PFSK-1 (cell line): ENCODE measurements at regions not wholly inside any gene's neighbourhood (a gene's known extent, or its start where the extent isn't known, plus 50 kb on each side); places are given as distances from the start of the nearest gene placed in this dataset.

Source experiments
- FOXP2 ChIP-seq: optimal IDR thresholded peaks from 2 replicates; pipeline ENCODE3; 2011; ENCODE audit warnings: borderline replicate concordance, control low read depth, inconsistent platforms; ENCODE audit not compliant: insufficient read depth; ENCODE audit errors: extremely low read length, extremely low read depth
- POLR2AphosphoS5 ChIP-seq: IDR thresholded peaks from 2 replicates; pipeline ENCODE4 v1.6.1; 2012; ENCODE audit warnings: low read depth, mild to moderate bottlenecking, control low read depth, low read length, moderate library complexity
- SIN3A ChIP-seq: IDR thresholded peaks from 2 replicates; pipeline ENCODE4 v1.6.1; 2012; ENCODE audit warnings: mild to moderate bottlenecking, low read length, moderate library complexity, borderline replicate concordance; ENCODE audit not compliant: insufficient read depth
- TAF1 ChIP-seq: IDR thresholded peaks from 2 replicates; pipeline ENCODE4 v1.6.1; 2012; ENCODE audit warnings: low read length, control low read depth, borderline replicate concordance; ENCODE audit not compliant: insufficient read depth
- TF ChIP-seq, protein P1 (sequence below), 2 experiments: IDR thresholded peaks; 2 replicates each; pipeline versions ENCODE4 v1.6.1 to v1.8.0; 2011 to 2012; ENCODE audit warnings: low read depth in 2 of 2, low read length in 2 of 2, control low read depth in 1 of 2, inconsistent platforms in 1 of 2, mild to moderate bottlenecking in 1 of 2, moderate library complexity in 1 of 2; ENCODE audit not compliant: insufficient read depth in 1 of 2

DNA sequence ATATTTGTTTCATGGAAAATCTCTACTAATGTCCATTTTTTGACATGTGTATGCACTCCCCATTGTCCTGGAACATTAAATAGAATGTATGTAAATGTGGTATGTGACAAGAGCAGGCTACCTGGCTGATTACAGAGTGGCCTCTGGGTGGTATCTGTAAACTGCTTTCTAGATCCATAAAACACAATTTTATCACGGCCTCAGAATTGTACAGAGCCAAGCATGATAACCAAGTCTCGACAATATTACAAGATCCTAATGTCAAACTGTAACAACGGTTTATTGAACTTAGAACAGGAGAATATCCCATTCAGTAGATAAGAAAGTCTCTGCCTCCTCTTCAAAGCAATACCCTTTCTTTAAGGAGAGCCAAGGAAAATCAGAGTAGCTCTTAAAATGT lies 212.4 kb downstream of the PCDH7 start:
- TF ChIP-seq SIN3A, result no peak
- TF ChIP-seq POLR2AphosphoS5, result no peak

DNA sequence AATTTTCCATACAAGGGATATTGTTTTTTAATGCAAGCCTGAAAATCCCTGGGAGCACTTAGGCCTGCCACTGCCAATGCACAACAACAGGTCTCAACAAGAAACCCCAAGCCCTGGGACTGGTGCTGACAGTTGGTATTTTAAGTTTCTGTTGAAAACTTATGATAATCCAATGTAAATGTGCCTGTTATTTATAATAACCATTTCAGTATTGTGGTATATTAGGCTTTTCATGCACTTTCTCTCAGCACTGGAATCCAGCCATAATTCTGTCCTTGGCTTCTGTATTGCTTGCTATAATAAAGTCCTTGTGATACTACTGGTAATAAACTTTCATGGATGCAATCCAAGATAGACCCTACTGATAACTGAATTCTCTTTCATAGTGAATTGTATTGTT lies 218.9 kb downstream of the PCDH7 start:
- TF ChIP-seq, protein P1, sequence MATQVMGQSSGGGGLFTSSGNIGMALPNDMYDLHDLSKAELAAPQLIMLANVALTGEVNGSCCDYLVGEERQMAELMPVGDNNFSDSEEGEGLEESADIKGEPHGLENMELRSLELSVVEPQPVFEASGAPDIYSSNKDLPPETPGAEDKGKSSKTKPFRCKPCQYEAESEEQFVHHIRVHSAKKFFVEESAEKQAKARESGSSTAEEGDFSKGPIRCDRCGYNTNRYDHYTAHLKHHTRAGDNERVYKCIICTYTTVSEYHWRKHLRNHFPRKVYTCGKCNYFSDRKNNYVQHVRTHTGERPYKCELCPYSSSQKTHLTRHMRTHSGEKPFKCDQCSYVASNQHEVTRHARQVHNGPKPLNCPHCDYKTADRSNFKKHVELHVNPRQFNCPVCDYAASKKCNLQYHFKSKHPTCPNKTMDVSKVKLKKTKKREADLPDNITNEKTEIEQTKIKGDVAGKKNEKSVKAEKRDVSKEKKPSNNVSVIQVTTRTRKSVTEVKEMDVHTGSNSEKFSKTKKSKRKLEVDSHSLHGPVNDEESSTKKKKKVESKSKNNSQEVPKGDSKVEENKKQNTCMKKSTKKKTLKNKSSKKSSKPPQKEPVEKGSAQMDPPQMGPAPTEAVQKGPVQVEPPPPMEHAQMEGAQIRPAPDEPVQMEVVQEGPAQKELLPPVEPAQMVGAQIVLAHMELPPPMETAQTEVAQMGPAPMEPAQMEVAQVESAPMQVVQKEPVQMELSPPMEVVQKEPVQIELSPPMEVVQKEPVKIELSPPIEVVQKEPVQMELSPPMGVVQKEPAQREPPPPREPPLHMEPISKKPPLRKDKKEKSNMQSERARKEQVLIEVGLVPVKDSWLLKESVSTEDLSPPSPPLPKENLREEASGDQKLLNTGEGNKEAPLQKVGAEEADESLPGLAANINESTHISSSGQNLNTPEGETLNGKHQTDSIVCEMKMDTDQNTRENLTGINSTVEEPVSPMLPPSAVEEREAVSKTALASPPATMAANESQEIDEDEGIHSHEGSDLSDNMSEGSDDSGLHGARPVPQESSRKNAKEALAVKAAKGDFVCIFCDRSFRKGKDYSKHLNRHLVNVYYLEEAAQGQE (IDR thresholded peaks at IDR 0.05; ENCODE audit: insufficient read depth in 1 of 2, low read depth in 2 of 2, low read length in 2 of 2), result no peak
- TF ChIP-seq FOXP2, result no peak
- no peak for TF ChIP-seq SIN3A
- TF ChIP-seq TAF1, result no peak
- TF ChIP-seq POLR2AphosphoS5, result no peak

DNA sequence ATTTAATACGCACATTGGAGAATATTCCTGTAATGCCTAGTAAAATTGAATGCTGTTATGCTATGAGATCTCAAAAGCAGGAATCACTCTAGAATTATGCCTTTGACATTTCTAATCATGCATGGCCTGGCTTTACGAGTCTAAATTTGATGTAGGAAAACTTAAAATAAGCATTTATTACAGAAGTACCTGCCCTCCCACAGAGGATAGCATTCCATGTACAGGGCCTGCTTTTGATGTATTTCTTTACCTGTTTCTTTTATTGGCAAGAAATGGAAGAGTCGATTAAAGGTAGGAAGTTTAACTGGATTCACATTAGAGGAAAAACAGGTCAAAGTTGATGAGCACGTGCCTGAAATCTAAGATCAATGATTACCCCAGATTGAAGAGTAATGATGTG lies 219.5 kb downstream of the PCDH7 start:
- TF ChIP-seq, protein P1 (IDR thresholded peaks at IDR 0.05; ENCODE audit: insufficient read depth in 1 of 2, low read depth in 2 of 2, low read length in 2 of 2), result no peak
- TF ChIP-seq TAF1, result no peak
- TF ChIP-seq SIN3A, result no peak
- TF ChIP-seq POLR2AphosphoS5, result no peak
- no peak for TF ChIP-seq FOXP2

DNA sequence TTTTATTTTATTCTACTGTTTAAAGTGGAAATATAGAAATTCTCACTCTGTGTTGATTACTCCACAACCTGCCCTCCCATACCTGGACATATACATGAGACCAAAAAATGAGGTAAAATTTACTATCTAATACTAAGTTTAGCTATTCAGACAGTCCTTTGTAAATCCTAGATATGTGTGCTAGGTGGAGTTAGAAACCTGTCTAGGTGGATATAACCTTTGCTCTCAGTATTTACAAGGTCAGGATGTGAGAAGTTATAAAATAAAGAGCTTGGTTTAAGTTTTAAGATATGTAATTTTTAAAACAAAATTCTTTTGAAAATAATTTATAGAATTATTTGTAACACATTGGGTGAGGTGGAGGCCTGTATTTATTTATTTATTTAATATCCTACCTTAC lies 221.5 kb downstream of the PCDH7 start:
- no peak for TF ChIP-seq FOXP2
- TF ChIP-seq TAF1, result no peak
- TF ChIP-seq POLR2AphosphoS5, result no peak
- TF ChIP-seq SIN3A, result no peak
- TF ChIP-seq, protein P1 (IDR thresholded peaks at IDR 0.05; ENCODE audit: insufficient read depth in 1 of 2, low read depth in 2 of 2, low read length in 2 of 2), result no peak

DNA sequence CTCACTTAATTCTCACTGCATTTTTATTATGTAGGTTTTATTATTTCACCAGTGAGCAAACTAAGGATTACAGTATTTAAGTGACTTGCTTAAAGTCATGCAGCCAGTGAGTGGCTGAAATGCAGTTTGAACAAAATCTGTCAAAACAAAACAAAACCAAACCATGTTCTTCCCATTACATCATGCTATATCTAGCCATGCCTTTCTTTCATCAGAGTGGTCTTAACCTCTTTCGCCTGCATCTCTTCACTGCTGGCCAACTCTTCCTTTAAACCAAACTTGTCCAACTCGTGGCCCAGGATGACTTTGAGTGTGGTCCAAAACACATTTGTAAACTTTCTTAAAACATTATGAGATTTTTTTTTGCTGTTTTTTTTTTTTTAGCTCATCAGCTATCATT lies 223.2 kb downstream of the PCDH7 start:
- TF ChIP-seq POLR2AphosphoS5, result no peak
- no peak for TF ChIP-seq SIN3A
- TF ChIP-seq TAF1, result no peak
- TF ChIP-seq, protein P1 (IDR thresholded peaks at IDR 0.05; ENCODE audit: insufficient read depth in 1 of 2, low read depth in 2 of 2, low read length in 2 of 2), result no peak
- no peak for TF ChIP-seq FOXP2
